ENCODE measurements at regions not wholly inside any gene's neighbourhood (a gene's known extent, or its start where the extent isn't known, plus 50 kb on each side); places are given as distances from the start of the nearest gene placed in this dataset.

- DNase-seq (ENCODE audit: low read depth, low spot score) = no peak
- Histone ChIP-seq H3K9me3 (ENCODE audit: low read depth, low read length) (no peaks in the 10 kb centered on the region), H3K9ac (ENCODE audit: insufficient read length) (no peak overlapping the region), H3K4me3 (no peak overlapping the region), H3K27ac (no peak overlapping the region), H3K36me3 (ENCODE audit: insufficient read depth, low read length) (no peaks in the 10 kb centered on the region)
- TF ChIP-seq FOXP2 (optimal IDR thresholded peaks at IDR 0.05; ENCODE audit: control extremely low read depth, extremely low read length, insufficient read depth) (no peak), POLR2AphosphoS5 (IDR thresholded peaks at IDR 0.05; ENCODE audit: borderline replicate concordance, low read depth, low read length) (no peak), EZH2 (IDR thresholded peaks at IDR 0.05) (no peak)
Observed at GRCh38 chr16:51416926-51417325, 265.9 kb upstream of the SALL1 start.

GRCh38 chr16:51410125-51410524, 259.1 kb upstream of the SALL1 start:
- Histone ChIP-seq H3K9me3 (ENCODE audit: low read depth, low read length) (no peaks in the 10 kb centered on the region), H3K36me3 (ENCODE audit: insufficient read depth, low read length) (no peaks in the 10 kb centered on the region), H3K27ac (no peak overlapping the region), H3K9ac (ENCODE audit: insufficient read length) (no peak overlapping the region), H3K4me3 (no peak overlapping the region)
- no peak for DNase-seq (ENCODE audit: low read depth, low spot score)
- no peak for TF ChIP-seq POLR2AphosphoS5 (IDR thresholded peaks at IDR 0.05; ENCODE audit: borderline replicate concordance, low read depth, low read length)
- TF ChIP-seq EZH2 (IDR thresholded peaks at IDR 0.05) = no peak
- no peak for TF ChIP-seq FOXP2 (optimal IDR thresholded peaks at IDR 0.05; ENCODE audit: control extremely low read depth, extremely low read length, insufficient read depth)

DNA sequence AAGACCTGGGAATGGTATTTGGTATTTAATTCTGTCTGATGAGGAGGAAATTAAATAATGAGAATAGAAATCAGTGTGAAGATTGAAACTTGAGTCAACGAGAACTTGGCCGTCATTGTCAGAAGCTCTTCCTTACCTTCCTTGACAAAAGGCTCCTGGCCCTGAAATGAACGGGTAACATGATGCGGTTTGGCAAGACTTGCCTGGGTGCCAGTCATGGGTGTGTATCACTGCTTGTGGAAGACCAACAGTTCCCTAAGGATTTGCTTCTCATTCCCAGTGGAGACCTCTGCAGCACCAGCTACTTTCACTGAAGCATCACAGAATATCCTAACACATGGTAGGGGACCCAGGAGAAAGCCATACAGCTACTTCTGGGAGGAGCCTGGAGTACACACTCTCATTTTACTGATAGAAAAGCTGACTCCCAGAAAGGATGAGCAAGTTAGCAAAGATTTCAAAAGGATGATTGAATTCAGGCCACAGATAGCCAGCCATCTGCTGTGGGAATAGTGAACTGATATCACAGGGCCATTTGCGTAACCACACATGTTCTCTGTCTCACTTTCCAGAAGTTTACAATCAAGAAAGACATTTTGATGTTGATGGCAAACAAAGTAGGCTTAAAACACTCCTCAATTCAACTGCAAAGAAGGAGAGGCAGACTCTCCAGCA, 258.1 kb upstream of the SALL1 start:
- H3K9me3 ChIP-seq (ENCODE audit: low read depth, low read length) = no peaks in the 10 kb centered on the region
- H3K9ac ChIP-seq (ENCODE audit: insufficient read length) = no peak overlapping the region
- no peak for TF ChIP-seq FOXP2 (optimal IDR thresholded peaks at IDR 0.05; ENCODE audit: control extremely low read depth, extremely low read length, insufficient read depth)
- no peak for TF ChIP-seq EZH2 (IDR thresholded peaks at IDR 0.05)
- TF ChIP-seq POLR2AphosphoS5 (IDR thresholded peaks at IDR 0.05; ENCODE audit: borderline replicate concordance, low read depth, low read length) = no peak
- DNase-seq (ENCODE audit: low read depth, low spot score) = no peak
- H3K36me3 ChIP-seq (ENCODE audit: insufficient read depth, low read length) = no peaks in the 10 kb centered on the region
- H3K27ac ChIP-seq = no peak overlapping the region
- no peak overlapping the region for H3K4me3 ChIP-seq

- no peaks in the 10 kb centered on the region for H3K36me3 ChIP-seq (ENCODE audit: insufficient read depth, low read length)
- no peak overlapping the region for H3K9ac ChIP-seq (ENCODE audit: insufficient read length)
- no peaks in the 10 kb centered on the region for H3K9me3 ChIP-seq (ENCODE audit: low read depth, low read length)
- no peak overlapping the region for H3K4me3 ChIP-seq
- no peak for DNase-seq (ENCODE audit: low read depth, low spot score)
- TF ChIP-seq FOXP2 (optimal IDR thresholded peaks at IDR 0.05; ENCODE audit: control extremely low read depth, extremely low read length, insufficient read depth) = no peak
- no peak for TF ChIP-seq EZH2 (IDR thresholded peaks at IDR 0.05)
- no peak for TF ChIP-seq POLR2AphosphoS5 (IDR thresholded peaks at IDR 0.05; ENCODE audit: borderline replicate concordance, low read depth, low read length)
- H3K27ac ChIP-seq = no peak overlapping the region
Observed at GRCh38 chr16:51408357-51408756, 257.3 kb upstream of the SALL1 start.

DNA sequence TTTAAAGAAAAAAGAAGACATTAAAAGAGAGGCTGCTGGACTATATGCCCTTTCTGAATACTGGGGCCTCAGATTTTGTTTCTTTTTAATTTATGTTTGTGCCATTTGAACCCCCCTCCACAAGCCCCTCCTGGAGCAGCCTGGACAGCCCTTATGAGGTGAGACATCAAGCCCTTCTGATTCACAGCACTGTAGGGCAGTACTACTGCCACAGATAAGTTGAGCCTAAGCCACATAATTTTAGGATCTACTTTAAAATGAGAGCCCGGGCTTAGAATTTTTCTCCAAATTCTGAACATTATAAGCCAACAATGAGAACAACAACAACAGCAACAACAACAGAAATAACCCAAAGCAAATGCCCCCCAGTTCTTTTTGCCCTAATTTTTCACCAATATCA, 256.9 kb upstream of the SALL1 start:
- Histone ChIP-seq H3K9me3 (ENCODE audit: low read depth, low read length) (no peaks in the 10 kb centered on the region), H3K9ac (ENCODE audit: insufficient read length) (no peak overlapping the region), H3K36me3 (ENCODE audit: insufficient read depth, low read length) (no peaks in the 10 kb centered on the region), H3K27ac (no peak overlapping the region), H3K4me3 (no peak overlapping the region)
- no peak for TF ChIP-seq POLR2AphosphoS5 (IDR thresholded peaks at IDR 0.05; ENCODE audit: borderline replicate concordance, low read depth, low read length)
- TF ChIP-seq EZH2 (IDR thresholded peaks at IDR 0.05) = no peak
- TF ChIP-seq FOXP2 (optimal IDR thresholded peaks at IDR 0.05; ENCODE audit: control extremely low read depth, extremely low read length, insufficient read depth) = no peak
- DNase-seq (ENCODE audit: low read depth, low spot score) = no peak

- no peak for DNase-seq (ENCODE audit: low read depth, low spot score)
- Histone ChIP-seq H3K4me3 (no peak overlapping the region), H3K36me3 (ENCODE audit: insufficient read depth, low read length) (no peaks in the 10 kb centered on the region), H3K27ac (no peak overlapping the region), H3K9ac (ENCODE audit: insufficient read length) (no peak overlapping the region), H3K9me3 (ENCODE audit: low read depth, low read length) (no peaks in the 10 kb centered on the region)
- TF ChIP-seq FOXP2 (optimal IDR thresholded peaks at IDR 0.05; ENCODE audit: control extremely low read depth, extremely low read length, insufficient read depth) = no peak
- TF ChIP-seq EZH2 (IDR thresholded peaks at IDR 0.05) = no peak
- no peak for TF ChIP-seq POLR2AphosphoS5 (IDR thresholded peaks at IDR 0.05; ENCODE audit: borderline replicate concordance, low read depth, low read length)
Observed at GRCh38 chr16:51407199-51407598, 256.1 kb upstream of the SALL1 start.

DNA sequence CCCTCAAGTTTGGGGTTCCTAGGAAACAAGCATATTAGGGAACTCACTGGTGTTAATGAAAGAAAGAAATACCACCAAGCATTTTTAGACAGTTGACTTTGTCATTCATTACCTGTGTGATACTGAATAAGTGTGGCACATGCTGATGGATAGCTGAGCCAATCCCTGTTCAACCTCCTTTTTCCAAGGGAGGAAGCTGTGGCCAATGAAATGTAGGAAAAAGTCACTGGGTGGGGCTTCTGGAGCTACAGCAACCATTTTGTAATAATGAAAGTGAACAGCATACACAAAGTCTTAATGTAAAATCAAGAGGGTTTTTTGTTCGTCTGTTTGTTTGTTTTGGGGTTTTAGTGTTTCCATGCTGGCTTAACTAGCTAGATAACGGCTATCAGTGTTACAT, 254.3 kb upstream of the SALL1 start:
- DNase-seq (ENCODE audit: low read depth, low spot score) = no peak
- Histone ChIP-seq H3K9me3 (ENCODE audit: low read depth, low read length) (no peaks in the 10 kb centered on the region), H3K27ac (no peak overlapping the region), H3K36me3 (ENCODE audit: insufficient read depth, low read length) (no peaks in the 10 kb centered on the region), H3K4me3 (no peak overlapping the region), H3K9ac (ENCODE audit: insufficient read length) (no peak overlapping the region)
- no peak for TF ChIP-seq POLR2AphosphoS5 (IDR thresholded peaks at IDR 0.05; ENCODE audit: borderline replicate concordance, low read depth, low read length)
- TF ChIP-seq FOXP2 (optimal IDR thresholded peaks at IDR 0.05; ENCODE audit: control extremely low read depth, extremely low read length, insufficient read depth) = no peak
- TF ChIP-seq EZH2 (IDR thresholded peaks at IDR 0.05) = no peak

- Histone ChIP-seq H3K9ac (ENCODE audit: insufficient read length) (no peak overlapping the region), H3K9me3 (ENCODE audit: low read depth, low read length) (no peaks in the 10 kb centered on the region), H3K4me3 (no peak overlapping the region), H3K27ac (no peak overlapping the region), H3K36me3 (ENCODE audit: insufficient read depth, low read length) (no peaks in the 10 kb centered on the region)
- TF ChIP-seq POLR2AphosphoS5 (IDR thresholded peaks at IDR 0.05; ENCODE audit: borderline replicate concordance, low read depth, low read length) (no peak), FOXP2 (optimal IDR thresholded peaks at IDR 0.05; ENCODE audit: control extremely low read depth, extremely low read length, insufficient read depth) (no peak), EZH2 (IDR thresholded peaks at IDR 0.05) (no peak)
- no peak for DNase-seq (ENCODE audit: low read depth, low spot score)
Observed at GRCh38 chr16:51404386-51404785, 253.3 kb upstream of the SALL1 start.

- Histone ChIP-seq H3K9ac (ENCODE audit: insufficient read length) (no peak overlapping the region), H3K9me3 (ENCODE audit: low read depth, low read length) (no peaks in the 10 kb centered on the region), H3K4me3 (no peak overlapping the region), H3K27ac (no peak overlapping the region), H3K36me3 (ENCODE audit: insufficient read depth, low read length) (no peaks in the 10 kb centered on the region)
- no peak for TF ChIP-seq FOXP2 (optimal IDR thresholded peaks at IDR 0.05; ENCODE audit: control extremely low read depth, extremely low read length, insufficient read depth)
- no peak for TF ChIP-seq POLR2AphosphoS5 (IDR thresholded peaks at IDR 0.05; ENCODE audit: borderline replicate concordance, low read depth, low read length)
- TF ChIP-seq EZH2 (IDR thresholded peaks at IDR 0.05) = no peak
- no peak for DNase-seq (ENCODE audit: low read depth, low spot score)
Observed at GRCh38 chr16:51402785-51403184, 251.7 kb upstream of the SALL1 start.

All from SK-N-MC (cell line).